ENCODE measurements at regions not wholly inside any gene's neighbourhood (a gene's known extent, or its start where the extent isn't known, plus 50 kb on each side); places are given as distances from the start of the nearest gene placed in this dataset.

GRCh38 chr7:12951397-12951801 is 264.0 kb downstream of the ARL4A start:
- TF ChIP-seq CTCF (IDR thresholded peaks at IDR 0.05) (no peak), EZH2 (IDR thresholded peaks at IDR 0.05; ENCODE audit: borderline replicate concordance, insufficient read depth, low read depth, low read length, poor library complexity, severe bottlenecking) (no peak)
